Stimulated activated naive B cell treated with anti-CD40 and anti-IgM and Interleukin-4, amounts not matched to agents 10 μg/mL and 1 μg/mL and 100 μg/mL, for 72 hours (primary cell): ENCODE measurements at regions not wholly inside any gene's neighbourhood (a gene's known extent, or its start where the extent isn't known, plus 50 kb on each side); places are given as distances from the start of the nearest gene placed in this dataset.
A peak's percentile ranks its signal among the peaks of the same experiment; 100 is the strongest.

ENCODE experiments used
- ATAC-seq, 2 donors: fragments of 150-1000 bp; cut with Tn5 transposase; replicated peaks; 2 replicates each; pipeline ENCODE4 v1.10.0; 2021; ENCODE audit warnings: moderate library complexity in 1 of 2
- DNase-seq: peaks from one replicate; pipeline ENCODE4 v3.0.0; 2021
- H3K27ac Mint-ChIP-seq: one replicate; pipeline ENCODE4 v1.8.0; 2022; ENCODE audit warnings: mild to moderate bottlenecking, mixed read lengths
- H3K27me3 Mint-ChIP-seq, 2 donors: one replicate each; pipeline ENCODE4 v1.8.0; 2022; ENCODE audit warnings: mixed read lengths in 2 of 2
- H3K36me3 Mint-ChIP-seq, 2 donors: one replicate each; pipeline ENCODE4 v1.8.0; 2022; ENCODE audit warnings: mixed read lengths in 2 of 2, mild to moderate bottlenecking in 1 of 2
- H3K4me1 Mint-ChIP-seq, 2 donors: one replicate each; pipeline ENCODE4 v1.8.0; 2022; ENCODE audit warnings: mixed read lengths in 2 of 2, mild to moderate bottlenecking in 1 of 2
- H3K4me3 Mint-ChIP-seq, 2 donors: one replicate each; pipeline ENCODE4 v1.8.0; 2022; ENCODE audit warnings: mild to moderate bottlenecking in 2 of 2, mixed read lengths in 2 of 2, moderate library complexity in 1 of 2
- H3K9me3 Mint-ChIP-seq, 2 donors: one replicate each; pipeline ENCODE4 v1.8.0; 2022; ENCODE audit warnings: mixed read lengths in 2 of 2, mild to moderate bottlenecking in 1 of 2

GRCh38 chr4:158995965-158996364 is 106.9 kb upstream of the RAPGEF2 start:
- no peaks in the 10 kb centered on the region for H3K36me3 Mint-ChIP-seq
- no peak overlapping the region for H3K4me3 Mint-ChIP-seq
- H3K9me3 Mint-ChIP-seq: no peaks in the 10 kb centered on the region
- peaks cover 4 to 6% of the 10 kb centered on the region in 2 donors for H3K4me1 Mint-ChIP-seq
- no peak for DNase-seq
- H3K27me3 Mint-ChIP-seq: peaks cover 0 to 7% of the 10 kb centered on the region in 2 donors
- H3K27ac Mint-ChIP-seq: no peak overlapping the region
- no peak for ATAC-seq

- no peak for DNase-seq
Observed at GRCh38 chr4:158996669-158997074, 106.2 kb upstream of the RAPGEF2 start.

GRCh38 chr4:158997660-158998349 is 105.1 kb upstream of the RAPGEF2 start:
- H3K4me1 Mint-ChIP-seq: peaks cover 4 to 6% of the 10 kb centered on the region in 2 donors
- H3K36me3 Mint-ChIP-seq: no peaks in the 10 kb centered on the region
- DNase-seq (no peak), ATAC-seq (no peak)
- H3K4me3 Mint-ChIP-seq: no peak overlapping the region
- H3K9me3 Mint-ChIP-seq: peaks cover 0 to 1% of the 10 kb centered on the region in 2 donors
- peaks cover 1 to 9% of the 10 kb centered on the region in 2 donors for H3K27me3 Mint-ChIP-seq
- H3K27ac Mint-ChIP-seq: no peak overlapping the region

More at GRCh38 chr4:158996669-158997074, 106.2 kb upstream of the RAPGEF2 start:
- ATAC-seq: no peak
- Mint-ChIP-seq H3K36me3 (no peaks in the 10 kb centered on the region), H3K27ac (peak overlapping the region; percentile 20), H3K9me3 (no peaks in the 10 kb centered on the region), H3K27me3 (peaks cover 0 to 7% of the 10 kb centered on the region in 2 donors), H3K4me1 (peaks cover 4 to 6% of the 10 kb centered on the region in 2 donors), H3K4me3 (no peak overlapping the region)

GRCh38 chr4:158998624-158999023 is 104.3 kb upstream of the RAPGEF2 start:
- ATAC-seq (no peak), DNase-seq (no peak)
- Mint-ChIP-seq H3K9me3 (peaks cover 0 to 1% of the 10 kb centered on the region in 2 donors), H3K4me3 (no peak overlapping the region), H3K27me3 (peaks cover 9 to 10% of the 10 kb centered on the region in 2 donors), H3K4me1 (peaks cover 3 to 5% of the 10 kb centered on the region in 2 donors), H3K36me3 (no peaks in the 10 kb centered on the region), H3K27ac (no peak overlapping the region)

- Mint-ChIP-seq H3K9me3 (peaks cover 0 to 1% of the 10 kb centered on the region in 2 donors), H3K36me3 (no peaks in the 10 kb centered on the region), H3K4me1 (no peaks in the 10 kb centered on the region), H3K27ac (no peak overlapping the region), H3K27me3 (peaks cover 6 to 10% of the 10 kb centered on the region in 2 donors), H3K4me3 (no peak overlapping the region)
- no peak for DNase-seq
- ATAC-seq: no peak
Observed at GRCh38 chr4:158999166-158999682, 103.7 kb upstream of the RAPGEF2 start.

- Mint-ChIP-seq H3K27me3 (peaks cover 6 to 10% of the 10 kb centered on the region in 2 donors), H3K4me1 (no peaks in the 10 kb centered on the region), H3K36me3 (no peaks in the 10 kb centered on the region), H3K4me3 (no peak overlapping the region), H3K27ac (no peak overlapping the region), H3K9me3 (peaks cover 0 to 1% of the 10 kb centered on the region in 2 donors)
- DNase-seq (no peak), ATAC-seq (no peak)
Observed at GRCh38 chr4:158999849-159000248, 103.0 kb upstream of the RAPGEF2 start.

GRCh38 chr4:159002950-159003349 is 99.9 kb upstream of the RAPGEF2 start:
- H3K4me1 Mint-ChIP-seq: no peaks in the 10 kb centered on the region
- no peak for ATAC-seq
- no peak overlapping the region for H3K27ac Mint-ChIP-seq
- no peaks in the 10 kb centered on the region for H3K36me3 Mint-ChIP-seq
- no peak overlapping the region for H3K4me3 Mint-ChIP-seq
- H3K9me3 Mint-ChIP-seq: peaks cover 0 to 1% of the 10 kb centered on the region in 2 donors
- DNase-seq: no peak
- H3K27me3 Mint-ChIP-seq: peaks cover 11 to 23% of the 10 kb centered on the region in 2 donors

GRCh38 chr4:159003420-159004253 is 99.2 kb upstream of the RAPGEF2 start:
- no peak for DNase-seq
- ATAC-seq: no peak
- Mint-ChIP-seq H3K27me3 (peaks cover 11 to 23% of the 10 kb centered on the region in 2 donors), H3K9me3 (peaks cover 0 to 1% of the 10 kb centered on the region in 2 donors), H3K4me3 (no peak overlapping the region), H3K4me1 (no peaks in the 10 kb centered on the region), H3K27ac (peak overlapping the region; percentile 7), H3K36me3 (no peaks in the 10 kb centered on the region)

- ATAC-seq (no peak), DNase-seq (no peak)
- H3K4me3 Mint-ChIP-seq: no peak overlapping the region
- H3K27me3 Mint-ChIP-seq: peaks cover 11 to 35% of the 10 kb centered on the region in 2 donors
- H3K4me1 Mint-ChIP-seq: no peaks in the 10 kb centered on the region
- H3K36me3 Mint-ChIP-seq: no peaks in the 10 kb centered on the region
- H3K27ac Mint-ChIP-seq: no peak overlapping the region
- H3K9me3 Mint-ChIP-seq: peaks cover 0 to 1% of the 10 kb centered on the region in 2 donors
Observed at GRCh38 chr4:159006202-159006601, 96.7 kb upstream of the RAPGEF2 start.

GRCh38 chr4:159008671-159009070 is 94.2 kb upstream of the RAPGEF2 start:
- no peak for ATAC-seq
- H3K4me3 Mint-ChIP-seq: no peak overlapping the region
- no peak for DNase-seq
- H3K36me3 Mint-ChIP-seq: no peaks in the 10 kb centered on the region
- no peaks in the 10 kb centered on the region for H3K9me3 Mint-ChIP-seq
- peaks cover 7 to 25% of the 10 kb centered on the region in 2 donors for H3K27me3 Mint-ChIP-seq
- no peaks in the 10 kb centered on the region for H3K4me1 Mint-ChIP-seq
- no peak overlapping the region for H3K27ac Mint-ChIP-seq

GRCh38 chr4:159009521-159009920 is 93.4 kb upstream of the RAPGEF2 start:
- Mint-ChIP-seq H3K27ac (no peak overlapping the region), H3K4me1 (no peaks in the 10 kb centered on the region), H3K9me3 (no peaks in the 10 kb centered on the region), H3K4me3 (no peak overlapping the region), H3K27me3 (peaks cover 10 to 25% of the 10 kb centered on the region in 2 donors), H3K36me3 (no peaks in the 10 kb centered on the region)
- DNase-seq: no peak
- ATAC-seq: no peak

GRCh38 chr4:159010100-159010499 is 92.8 kb upstream of the RAPGEF2 start:
- Mint-ChIP-seq H3K4me1 (no peaks in the 10 kb centered on the region), H3K27me3 (peaks cover 10 to 25% of the 10 kb centered on the region in 2 donors), H3K36me3 (no peaks in the 10 kb centered on the region), H3K4me3 (no peak overlapping the region), H3K27ac (no peak overlapping the region), H3K9me3 (no peaks in the 10 kb centered on the region)
- ATAC-seq: no peak
- DNase-seq: no peak

GRCh38 chr4:159010563-159011260 is 92.2 kb upstream of the RAPGEF2 start:
- ATAC-seq (no peak), DNase-seq (no peak)
- Mint-ChIP-seq H3K4me1 (no peaks in the 10 kb centered on the region), H3K27me3 (peaks cover 10 to 25% of the 10 kb centered on the region in 2 donors), H3K27ac (no peak overlapping the region), H3K36me3 (no peaks in the 10 kb centered on the region), H3K9me3 (no peaks in the 10 kb centered on the region), H3K4me3 (no peak overlapping the region)

GRCh38 chr4:159012381-159012780 is 90.5 kb upstream of the RAPGEF2 start:
- no peaks in the 10 kb centered on the region for H3K36me3 Mint-ChIP-seq
- no peak overlapping the region for H3K27ac Mint-ChIP-seq
- no peaks in the 10 kb centered on the region for H3K9me3 Mint-ChIP-seq
- peaks cover 7 to 16% of the 10 kb centered on the region in 2 donors for H3K27me3 Mint-ChIP-seq
- DNase-seq (no peak), ATAC-seq (no peak)
- peaks cover 10 to 11% of the 10 kb centered on the region in 2 donors for H3K4me1 Mint-ChIP-seq
- H3K4me3 Mint-ChIP-seq: no peak overlapping the region
